Ishikawa (cell line): ENCODE measurements at regions not wholly inside any gene's neighbourhood (a gene's known extent, or its start where the extent isn't known, plus 50 kb on each side); places are given as distances from the start of the nearest gene placed in this dataset.

Experiments used
- CEBPB ChIP-seq: IDR thresholded peaks from 2 replicates; pipeline ENCODE4 v1.6.1; 2012
- CREB1 ChIP-seq: IDR thresholded peaks from 2 replicates; pipeline ENCODE4 v1.6.1; 2012; ENCODE audit warnings: low read depth
- EGR1 ChIP-seq: IDR thresholded peaks from 2 replicates; pipeline ENCODE4 v1.6.1; 2012
- EP300 ChIP-seq: IDR thresholded peaks from 2 replicates; pipeline ENCODE4 v1.6.1; 2012; ENCODE audit warnings: borderline replicate concordance
- FOXM1 ChIP-seq: IDR thresholded peaks from 2 replicates; pipeline ENCODE4 v1.6.1; 2012; ENCODE audit warnings: low read depth, borderline replicate concordance
- MAX ChIP-seq: IDR thresholded peaks from 2 replicates; pipeline ENCODE4 v1.6.1; 2012
- NFIC ChIP-seq: IDR thresholded peaks from 2 replicates; pipeline ENCODE4 v1.6.1; 2012
- RAD21 ChIP-seq: IDR thresholded peaks from 2 replicates; pipeline ENCODE4 v1.6.1; 2012; ENCODE audit warnings: low read depth
- REST ChIP-seq: IDR thresholded peaks from 2 replicates; pipeline ENCODE4 v1.6.1; 2012; ENCODE audit warnings: low read depth, mild to moderate bottlenecking
- TAF1 ChIP-seq: IDR thresholded peaks from 2 replicates; pipeline ENCODE4 v1.6.1; 2012; ENCODE audit warnings: low read depth, mild to moderate bottlenecking
- TCF12 ChIP-seq: IDR thresholded peaks from 2 replicates; pipeline ENCODE4 v1.6.1; 2012; ENCODE audit warnings: low read depth
- TEAD4 ChIP-seq: IDR thresholded peaks from 2 replicates; pipeline ENCODE4 v1.6.1; 2012
- USF1 ChIP-seq: IDR thresholded peaks from 2 replicates; pipeline ENCODE4 v1.6.1; 2012
- YY1 ChIP-seq: IDR thresholded peaks from 2 replicates; pipeline ENCODE4 v1.6.1; 2012; ENCODE audit warnings: low read depth
- ZBTB7A ChIP-seq: IDR thresholded peaks from 2 replicates; pipeline ENCODE4 v1.6.1; 2012; ENCODE audit warnings: low read depth

GRCh38 chr20:40434122-40434521 is 254.9 kb downstream of the MAFB start:
- TF ChIP-seq FOXM1: no peak
- TF ChIP-seq EGR1: no peak
- no peak for TF ChIP-seq CEBPB
- TF ChIP-seq RAD21: no peak
- TF ChIP-seq EP300: no peak
- no peak for TF ChIP-seq TCF12
- TF ChIP-seq TEAD4: no peak
- TF ChIP-seq TAF1: no peak
- TF ChIP-seq REST: no peak
- TF ChIP-seq NFIC: no peak
- no peak for TF ChIP-seq CREB1
- TF ChIP-seq USF1: no peak
- TF ChIP-seq YY1: no peak
- no peak for TF ChIP-seq ZBTB7A
- TF ChIP-seq MAX: no peak

- no peak for TF ChIP-seq TEAD4
- no peak for TF ChIP-seq EP300
- TF ChIP-seq MAX: no peak
- TF ChIP-seq TCF12: no peak
- no peak for TF ChIP-seq EGR1
- TF ChIP-seq NFIC: no peak
- TF ChIP-seq ZBTB7A: no peak
- TF ChIP-seq TAF1: no peak
- TF ChIP-seq CEBPB: no peak
- TF ChIP-seq CREB1: no peak
- TF ChIP-seq RAD21: no peak
- TF ChIP-seq REST: no peak
- TF ChIP-seq YY1: no peak
- no peak for TF ChIP-seq FOXM1
These were observed 255.6 kb downstream of the MAFB start for GRCh38 chr20:40433341-40433861.

- TF ChIP-seq EGR1 (no peak), FOXM1 (no peak)
These were observed 257.4 kb downstream of the MAFB start for GRCh38 chr20:40431611-40432010.

- TF ChIP-seq TAF1 (no peak), CEBPB (no peak), EP300 (no peak), MAX (no peak), USF1 (no peak), TEAD4 (no peak), TCF12 (no peak), RAD21 (no peak), REST (no peak)
These were observed 257.9 kb downstream of the MAFB start for GRCh38 chr20:40431112-40431511.

- TF ChIP-seq NFIC (no peak), EP300 (no peak), RAD21 (no peak), REST (no peak)
These were observed 262.0 kb downstream of the MAFB start for GRCh38 chr20:40427026-40427425.
